KMS-11 (cell line): ENCODE measurements at regions not wholly inside any gene's neighbourhood (a gene's known extent, or its start where the extent isn't known, plus 50 kb on each side); places are given as distances from the start of the nearest gene placed in this dataset.

Source experiments
- H2AFZ ChIP-seq: fragments of 200-600 bp; sonication (generic); 2 replicates; pipeline ENCODE4 v1.6.1; 2016; ENCODE audit warnings: antibody characterized with exemption, mixed run types, low read depth
- H3K27ac ChIP-seq: fragments of 200-600 bp; sonication (generic); 2 replicates; pipeline ENCODE4 v1.6.1; 2016; ENCODE audit warnings: mild to moderate bottlenecking, mixed run types
- H3K27me3 ChIP-seq: fragments of 200-600 bp; sonication (generic); 2 replicates; pipeline ENCODE4 v1.6.1; 2017; ENCODE audit warnings: mild to moderate bottlenecking, low read depth, mixed run types, moderate library complexity; ENCODE audit not compliant: insufficient read depth
- H3K36me3 ChIP-seq: fragments of 200-600 bp; sonication (generic); 2 replicates; pipeline ENCODE4 v1.6.1; 2017; ENCODE audit warnings: mild to moderate bottlenecking, mixed run types; ENCODE audit not compliant: insufficient read depth
- H3K4me1 ChIP-seq: fragments of 200-600 bp; sonication (generic); 2 replicates; pipeline ENCODE4 v1.6.1; 2016; ENCODE audit warnings: mild to moderate bottlenecking, low read depth, mixed run types; ENCODE audit not compliant: poor library complexity, severe bottlenecking
- H3K4me2 ChIP-seq: fragments of 200-600 bp; sonication (generic); 2 replicates; pipeline ENCODE4 v1.7.0; 2016; ENCODE audit warnings: mild to moderate bottlenecking, mixed run types
- H3K4me3 ChIP-seq: fragments of 200-600 bp; sonication (generic); IDR thresholded peaks from 2 replicates; pipeline ENCODE4 v1.6.1; 2017; ENCODE audit warnings: low read depth, low read length, mixed read lengths; ENCODE audit not compliant: insufficient read depth
- H3K79me2 ChIP-seq: fragments of 200-600 bp; sonication (generic); 2 replicates; pipeline ENCODE4 v1.6.1; 2016; ENCODE audit warnings: low read depth, mixed run types; ENCODE audit not compliant: insufficient read depth
- H3K9ac ChIP-seq: fragments of 200-600 bp; sonication (generic); 2 replicates; pipeline ENCODE4 v1.6.1; 2016; ENCODE audit warnings: mild to moderate bottlenecking, mixed run types
- H4K20me1 ChIP-seq: fragments of 200-600 bp; sonication (generic); 2 replicates; pipeline ENCODE4 v1.6.1; 2016; ENCODE audit warnings: mild to moderate bottlenecking, mixed run types; ENCODE audit not compliant: insufficient read depth
- TF ChIP-seq, protein P1 (sequence below): fragments of 200-600 bp; sonication (generic); conservative IDR thresholded peaks from 2 replicates; pipeline ENCODE4 v1.6.1; 2017; ENCODE audit warnings: low read depth, mild to moderate bottlenecking, antibody characterized with exemption, low read length, moderate library complexity, mixed read lengths

DNA sequence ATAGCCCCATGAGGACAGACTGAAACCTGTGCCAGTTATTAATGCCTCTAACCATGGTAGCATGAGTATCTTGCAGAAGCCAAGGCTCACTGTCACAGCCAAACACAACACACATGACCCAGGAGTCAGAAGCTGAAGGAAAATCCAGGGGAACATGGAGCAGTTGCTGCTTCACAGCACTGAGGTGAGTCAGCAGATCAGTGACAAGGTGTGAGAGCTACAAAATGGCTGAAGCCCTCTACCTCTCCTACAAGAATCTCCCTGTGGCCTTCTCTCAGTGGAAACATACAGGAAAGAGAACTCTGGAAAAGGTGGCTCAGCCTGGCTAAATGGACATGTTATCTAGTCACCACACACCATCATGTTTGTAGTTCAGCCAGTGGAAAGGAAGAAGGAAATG lies 93.5 kb downstream of the NAB1 start:
- H3K4me1 ChIP-seq = no peaks in the 10 kb centered on the region
- H2AFZ ChIP-seq = no peak overlapping the region
- no peak overlapping the region for H3K9ac ChIP-seq
- no peak overlapping the region for H3K4me3 ChIP-seq
- H3K79me2 ChIP-seq = no peaks in the 10 kb centered on the region
- H4K20me1 ChIP-seq = no peaks in the 10 kb centered on the region
- TF ChIP-seq, protein P1, sequence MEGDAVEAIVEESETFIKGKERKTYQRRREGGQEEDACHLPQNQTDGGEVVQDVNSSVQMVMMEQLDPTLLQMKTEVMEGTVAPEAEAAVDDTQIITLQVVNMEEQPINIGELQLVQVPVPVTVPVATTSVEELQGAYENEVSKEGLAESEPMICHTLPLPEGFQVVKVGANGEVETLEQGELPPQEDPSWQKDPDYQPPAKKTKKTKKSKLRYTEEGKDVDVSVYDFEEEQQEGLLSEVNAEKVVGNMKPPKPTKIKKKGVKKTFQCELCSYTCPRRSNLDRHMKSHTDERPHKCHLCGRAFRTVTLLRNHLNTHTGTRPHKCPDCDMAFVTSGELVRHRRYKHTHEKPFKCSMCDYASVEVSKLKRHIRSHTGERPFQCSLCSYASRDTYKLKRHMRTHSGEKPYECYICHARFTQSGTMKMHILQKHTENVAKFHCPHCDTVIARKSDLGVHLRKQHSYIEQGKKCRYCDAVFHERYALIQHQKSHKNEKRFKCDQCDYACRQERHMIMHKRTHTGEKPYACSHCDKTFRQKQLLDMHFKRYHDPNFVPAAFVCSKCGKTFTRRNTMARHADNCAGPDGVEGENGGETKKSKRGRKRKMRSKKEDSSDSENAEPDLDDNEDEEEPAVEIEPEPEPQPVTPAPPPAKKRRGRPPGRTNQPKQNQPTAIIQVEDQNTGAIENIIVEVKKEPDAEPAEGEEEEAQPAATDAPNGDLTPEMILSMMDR = no peak
- no peak overlapping the region for H3K4me2 ChIP-seq
- H3K36me3 ChIP-seq = no peaks in the 10 kb centered on the region
- H3K27me3 ChIP-seq = no peaks in the 10 kb centered on the region
- no peak overlapping the region for H3K27ac ChIP-seq

DNA sequence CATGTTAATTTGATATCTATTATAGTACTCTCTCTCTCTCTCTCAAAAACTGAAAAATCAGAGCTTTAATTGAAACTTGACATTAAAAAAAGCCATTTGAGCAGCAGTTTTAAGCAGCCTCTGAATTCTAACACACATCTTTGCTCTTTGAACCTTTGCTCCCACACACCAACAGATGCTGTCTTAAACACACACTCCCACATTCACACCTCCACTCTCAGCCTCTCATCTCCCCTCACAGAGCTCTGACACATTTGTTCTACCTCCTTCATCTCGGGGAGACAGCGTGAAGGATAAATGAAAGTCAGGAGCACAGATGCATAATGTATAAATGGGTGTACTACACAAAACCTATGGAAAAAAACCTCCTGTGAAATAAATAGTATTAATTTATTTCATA lies 95.2 kb downstream of the NAB1 start:
- Histone ChIP-seq H3K27me3 (no peaks in the 10 kb centered on the region), H3K4me3 (no peak overlapping the region), H3K27ac (no peak overlapping the region), H2AFZ (no peak overlapping the region), H4K20me1 (no peaks in the 10 kb centered on the region), H3K79me2 (no peaks in the 10 kb centered on the region), H3K4me1 (no peaks in the 10 kb centered on the region), H3K36me3 (no peaks in the 10 kb centered on the region), H3K4me2 (no peak overlapping the region), H3K9ac (no peak overlapping the region)
- TF ChIP-seq, protein P1 = no peak

DNA sequence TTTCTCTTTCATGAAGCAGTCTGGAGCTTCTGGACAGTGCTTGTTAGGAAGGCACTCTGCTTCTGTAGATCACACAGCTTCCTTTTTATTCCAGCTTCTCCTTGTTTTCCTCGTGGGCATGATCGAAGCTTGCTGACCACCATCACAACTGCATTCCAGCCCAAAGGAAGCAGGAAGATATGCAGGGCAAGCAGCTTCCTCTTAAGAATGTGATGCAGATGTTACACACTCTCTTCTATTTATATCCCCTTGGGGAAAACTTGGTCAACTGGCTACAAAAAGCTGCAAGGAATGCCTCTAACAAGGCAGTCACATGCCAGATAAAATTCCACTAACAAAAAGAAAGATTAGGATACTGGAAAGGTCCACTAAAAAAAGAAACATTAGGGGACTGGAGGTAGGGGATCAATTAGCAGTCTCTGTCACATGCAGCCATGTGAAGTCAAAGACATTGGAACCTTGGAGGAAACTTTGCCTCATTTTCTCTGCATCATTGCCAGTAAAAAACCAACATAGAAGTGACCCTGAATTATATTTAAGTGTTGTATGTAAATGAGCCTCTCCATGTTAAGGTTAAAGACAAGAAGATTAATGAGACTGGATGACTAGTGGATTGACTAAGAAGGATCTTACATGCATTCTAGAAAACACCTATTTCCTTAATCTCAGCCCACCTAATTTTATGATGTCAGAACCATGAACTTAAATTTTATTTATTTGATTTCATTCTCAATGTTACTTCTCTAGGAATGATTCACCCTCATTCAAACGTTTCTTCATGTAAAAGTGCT lies 98.3 kb downstream of the NAB1 start:
- H3K4me3 ChIP-seq = no peak overlapping the region
- H4K20me1 ChIP-seq = no peaks in the 10 kb centered on the region
- no peaks in the 10 kb centered on the region for H3K36me3 ChIP-seq
- no peak overlapping the region for H2AFZ ChIP-seq
- H3K4me1 ChIP-seq = no peaks in the 10 kb centered on the region
- H3K79me2 ChIP-seq = no peaks in the 10 kb centered on the region
- H3K27ac ChIP-seq = no peak overlapping the region
- no peak overlapping the region for H3K4me2 ChIP-seq
- H3K27me3 ChIP-seq = no peaks in the 10 kb centered on the region
- TF ChIP-seq, protein P1 = no peak
- H3K9ac ChIP-seq = no peak overlapping the region

DNA sequence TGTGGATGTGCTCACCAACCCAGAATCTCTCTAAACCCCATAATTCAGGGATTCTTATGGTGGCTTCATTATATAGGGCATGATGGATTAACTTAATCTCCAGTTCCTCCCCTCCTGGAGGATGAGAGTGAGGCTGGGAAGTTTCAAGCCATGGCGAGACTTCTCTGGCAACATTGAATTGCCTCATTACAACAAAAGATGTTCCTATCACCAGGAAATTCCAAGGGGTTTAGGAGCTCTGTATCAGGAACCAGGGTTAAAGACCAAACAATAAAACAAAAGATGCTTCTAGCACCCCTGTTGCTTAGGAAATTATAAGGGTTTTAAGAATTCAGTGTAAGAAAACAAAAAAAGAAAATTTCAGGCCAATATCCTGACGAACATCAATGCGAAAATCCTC lies 100.1 kb downstream of the NAB1 start:
- TF ChIP-seq, protein P1 = no peak
- Histone ChIP-seq H3K4me2 (no peak overlapping the region), H2AFZ (no peak overlapping the region)

More for the DNA sequence above, 100.1 kb downstream of the NAB1 start:
- Histone ChIP-seq H4K20me1 (no peaks in the 10 kb centered on the region), H3K79me2 (no peaks in the 10 kb centered on the region), H3K4me3 (no peak overlapping the region), H3K27me3 (no peaks in the 10 kb centered on the region), H3K9ac (no peak overlapping the region), H3K36me3 (no peaks in the 10 kb centered on the region), H3K27ac (no peak overlapping the region), H3K4me1 (no peaks in the 10 kb centered on the region)
